ENCODE measurements at regions not wholly inside any gene's neighbourhood (a gene's known extent, or its start where the extent isn't known, plus 50 kb on each side); places are given as distances from the start of the nearest gene placed in this dataset.

DNA sequence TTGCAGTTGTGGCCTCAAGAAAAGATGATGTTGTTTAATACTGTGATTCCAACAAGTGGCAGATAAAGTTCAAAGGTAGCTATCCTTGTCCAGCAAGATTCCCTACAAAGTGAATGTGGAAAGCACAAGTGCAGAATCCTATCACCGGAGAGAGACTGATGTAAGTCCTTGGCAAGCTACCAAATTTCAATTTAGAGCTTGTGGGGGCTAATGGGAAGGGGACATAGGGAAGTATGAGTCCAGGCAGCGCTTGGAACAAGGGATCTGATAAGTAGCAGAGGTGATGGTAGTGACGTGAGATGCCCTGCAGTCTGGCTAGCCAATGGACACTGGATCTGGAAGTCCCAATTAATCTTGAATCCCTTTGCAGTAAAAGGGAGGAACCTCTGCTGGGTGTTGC is 165.2 kb upstream of the DTNA start:
- TF ChIP-seq, protein P1, sequence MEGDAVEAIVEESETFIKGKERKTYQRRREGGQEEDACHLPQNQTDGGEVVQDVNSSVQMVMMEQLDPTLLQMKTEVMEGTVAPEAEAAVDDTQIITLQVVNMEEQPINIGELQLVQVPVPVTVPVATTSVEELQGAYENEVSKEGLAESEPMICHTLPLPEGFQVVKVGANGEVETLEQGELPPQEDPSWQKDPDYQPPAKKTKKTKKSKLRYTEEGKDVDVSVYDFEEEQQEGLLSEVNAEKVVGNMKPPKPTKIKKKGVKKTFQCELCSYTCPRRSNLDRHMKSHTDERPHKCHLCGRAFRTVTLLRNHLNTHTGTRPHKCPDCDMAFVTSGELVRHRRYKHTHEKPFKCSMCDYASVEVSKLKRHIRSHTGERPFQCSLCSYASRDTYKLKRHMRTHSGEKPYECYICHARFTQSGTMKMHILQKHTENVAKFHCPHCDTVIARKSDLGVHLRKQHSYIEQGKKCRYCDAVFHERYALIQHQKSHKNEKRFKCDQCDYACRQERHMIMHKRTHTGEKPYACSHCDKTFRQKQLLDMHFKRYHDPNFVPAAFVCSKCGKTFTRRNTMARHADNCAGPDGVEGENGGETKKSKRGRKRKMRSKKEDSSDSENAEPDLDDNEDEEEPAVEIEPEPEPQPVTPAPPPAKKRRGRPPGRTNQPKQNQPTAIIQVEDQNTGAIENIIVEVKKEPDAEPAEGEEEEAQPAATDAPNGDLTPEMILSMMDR (IDR thresholded peaks at IDR 0.05): no peak
- TF ChIP-seq, protein P2, sequence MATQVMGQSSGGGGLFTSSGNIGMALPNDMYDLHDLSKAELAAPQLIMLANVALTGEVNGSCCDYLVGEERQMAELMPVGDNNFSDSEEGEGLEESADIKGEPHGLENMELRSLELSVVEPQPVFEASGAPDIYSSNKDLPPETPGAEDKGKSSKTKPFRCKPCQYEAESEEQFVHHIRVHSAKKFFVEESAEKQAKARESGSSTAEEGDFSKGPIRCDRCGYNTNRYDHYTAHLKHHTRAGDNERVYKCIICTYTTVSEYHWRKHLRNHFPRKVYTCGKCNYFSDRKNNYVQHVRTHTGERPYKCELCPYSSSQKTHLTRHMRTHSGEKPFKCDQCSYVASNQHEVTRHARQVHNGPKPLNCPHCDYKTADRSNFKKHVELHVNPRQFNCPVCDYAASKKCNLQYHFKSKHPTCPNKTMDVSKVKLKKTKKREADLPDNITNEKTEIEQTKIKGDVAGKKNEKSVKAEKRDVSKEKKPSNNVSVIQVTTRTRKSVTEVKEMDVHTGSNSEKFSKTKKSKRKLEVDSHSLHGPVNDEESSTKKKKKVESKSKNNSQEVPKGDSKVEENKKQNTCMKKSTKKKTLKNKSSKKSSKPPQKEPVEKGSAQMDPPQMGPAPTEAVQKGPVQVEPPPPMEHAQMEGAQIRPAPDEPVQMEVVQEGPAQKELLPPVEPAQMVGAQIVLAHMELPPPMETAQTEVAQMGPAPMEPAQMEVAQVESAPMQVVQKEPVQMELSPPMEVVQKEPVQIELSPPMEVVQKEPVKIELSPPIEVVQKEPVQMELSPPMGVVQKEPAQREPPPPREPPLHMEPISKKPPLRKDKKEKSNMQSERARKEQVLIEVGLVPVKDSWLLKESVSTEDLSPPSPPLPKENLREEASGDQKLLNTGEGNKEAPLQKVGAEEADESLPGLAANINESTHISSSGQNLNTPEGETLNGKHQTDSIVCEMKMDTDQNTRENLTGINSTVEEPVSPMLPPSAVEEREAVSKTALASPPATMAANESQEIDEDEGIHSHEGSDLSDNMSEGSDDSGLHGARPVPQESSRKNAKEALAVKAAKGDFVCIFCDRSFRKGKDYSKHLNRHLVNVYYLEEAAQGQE (IDR thresholded peaks at IDR 0.05; ENCODE audit: insufficient read depth in 1 of 2, low read depth in 2 of 2, low read length in 1 of 2): no peak

All from Panc1 (cell line).